ENCODE measurements at regions not wholly inside any gene's neighbourhood (a gene's known extent, or its start where the extent isn't known, plus 50 kb on each side); places are given as distances from the start of the nearest gene placed in this dataset.

- H3K9ac ChIP-seq (ENCODE audit: low read length) = no peak overlapping the region
- H3K9me2 ChIP-seq (ENCODE audit: insufficient read depth, low read length) = no peaks in the 10 kb centered on the region
- no peaks in the 10 kb centered on the region for H4K20me1 ChIP-seq (ENCODE audit: insufficient read depth)
- no peak overlapping the region for H2AFZ ChIP-seq (ENCODE audit: low read depth, low read length)
- H3K4me3 ChIP-seq (ENCODE audit: low read length) = no peak overlapping the region
- H3K36me3 ChIP-seq (ENCODE audit: insufficient read depth, low read length) = no peaks in the 10 kb centered on the region
- no peak overlapping the region for H3K4me2 ChIP-seq (ENCODE audit: low read length)
- H3K79me2 ChIP-seq (replicated peaks; ENCODE audit: insufficient read depth, low read length) = no peaks in the 10 kb centered on the region
- H3K27me3 ChIP-seq (ENCODE audit: insufficient read depth, low read depth, low read length) = no peaks in the 10 kb centered on the region
- TF ChIP-seq, protein P1, sequence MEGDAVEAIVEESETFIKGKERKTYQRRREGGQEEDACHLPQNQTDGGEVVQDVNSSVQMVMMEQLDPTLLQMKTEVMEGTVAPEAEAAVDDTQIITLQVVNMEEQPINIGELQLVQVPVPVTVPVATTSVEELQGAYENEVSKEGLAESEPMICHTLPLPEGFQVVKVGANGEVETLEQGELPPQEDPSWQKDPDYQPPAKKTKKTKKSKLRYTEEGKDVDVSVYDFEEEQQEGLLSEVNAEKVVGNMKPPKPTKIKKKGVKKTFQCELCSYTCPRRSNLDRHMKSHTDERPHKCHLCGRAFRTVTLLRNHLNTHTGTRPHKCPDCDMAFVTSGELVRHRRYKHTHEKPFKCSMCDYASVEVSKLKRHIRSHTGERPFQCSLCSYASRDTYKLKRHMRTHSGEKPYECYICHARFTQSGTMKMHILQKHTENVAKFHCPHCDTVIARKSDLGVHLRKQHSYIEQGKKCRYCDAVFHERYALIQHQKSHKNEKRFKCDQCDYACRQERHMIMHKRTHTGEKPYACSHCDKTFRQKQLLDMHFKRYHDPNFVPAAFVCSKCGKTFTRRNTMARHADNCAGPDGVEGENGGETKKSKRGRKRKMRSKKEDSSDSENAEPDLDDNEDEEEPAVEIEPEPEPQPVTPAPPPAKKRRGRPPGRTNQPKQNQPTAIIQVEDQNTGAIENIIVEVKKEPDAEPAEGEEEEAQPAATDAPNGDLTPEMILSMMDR (IDR thresholded peaks at IDR 0.05; ENCODE audit: poor library complexity, severe bottlenecking) = no peak
- TF ChIP-seq RAD21 (conservative IDR thresholded peaks at IDR 0.05) (no peak), TAF1 (IDR thresholded peaks at IDR 0.05; ENCODE audit: low read depth) (no peak), POLR2AphosphoS5 (IDR thresholded peaks at IDR 0.05) (no peak), MXI1 (conservative IDR thresholded peaks at IDR 0.05; ENCODE audit: poor library complexity, severe bottlenecking) (no peak), SMC3 (conservative IDR thresholded peaks at IDR 0.05; ENCODE audit: poor library complexity) (no peak), EZH2 (IDR thresholded peaks at IDR 0.05; ENCODE audit: borderline replicate concordance, insufficient read depth, low read length, poor library complexity, severe bottlenecking) (no peak), REST (IDR thresholded peaks at IDR 0.05; ENCODE audit: borderline replicate concordance) (no peak), EP300 (conservative IDR thresholded peaks at IDR 0.05; ENCODE audit: poor library complexity, severe bottlenecking) (no peak)
- H3F3A ChIP-seq (ENCODE audit: insufficient read depth, low read length, poor library complexity, severe bottlenecking) = no peaks in the 10 kb centered on the region
- no peaks in the 10 kb centered on the region for H3K9me3 ChIP-seq (ENCODE audit: low read length)
- no peak overlapping the region for H3K27ac ChIP-seq (ENCODE audit: low read length)
Observed at GRCh38 chr2:234139755-234140154, 89.3 kb downstream of the SPP2 start.

DNA sequence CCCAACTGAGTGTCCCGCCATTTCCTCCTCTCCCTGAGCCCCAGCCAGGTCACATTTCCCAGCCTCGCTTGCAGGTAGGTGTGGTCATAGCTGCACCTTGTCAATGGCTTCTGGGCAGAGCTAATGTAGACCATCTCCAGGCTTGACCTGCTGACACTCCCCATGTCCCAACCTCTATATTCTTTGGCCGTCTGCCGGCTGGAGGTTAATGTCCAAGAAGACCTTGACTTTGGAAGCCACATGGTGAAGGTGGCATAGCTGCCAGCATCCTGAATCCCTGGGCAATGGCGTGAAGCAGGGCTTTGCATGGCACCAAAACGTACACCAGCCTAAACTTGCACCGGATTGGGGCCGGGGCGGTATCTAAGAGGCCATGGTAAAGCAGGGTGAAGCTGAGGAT lies 88.3 kb downstream of the SPP2 start:
- Histone ChIP-seq H3F3A (ENCODE audit: insufficient read depth, low read length, poor library complexity, severe bottlenecking) (no peaks in the 10 kb centered on the region), H3K27ac (ENCODE audit: low read length) (no peak overlapping the region), H3K36me3 (ENCODE audit: insufficient read depth, low read length) (no peaks in the 10 kb centered on the region), H4K20me1 (ENCODE audit: insufficient read depth) (no peaks in the 10 kb centered on the region), H3K9ac (ENCODE audit: low read length) (no peak overlapping the region), H3K4me3 (ENCODE audit: low read length) (no peak overlapping the region), H3K4me2 (ENCODE audit: low read length) (no peak overlapping the region), H3K79me2 (replicated peaks; ENCODE audit: insufficient read depth, low read length) (no peaks in the 10 kb centered on the region), H2AFZ (ENCODE audit: low read depth, low read length) (no peak overlapping the region), H3K27me3 (ENCODE audit: insufficient read depth, low read depth, low read length) (no peaks in the 10 kb centered on the region), H3K9me2 (ENCODE audit: insufficient read depth, low read length) (no peaks in the 10 kb centered on the region), H3K9me3 (ENCODE audit: low read length) (no peaks in the 10 kb centered on the region)
- TF ChIP-seq EZH2 (IDR thresholded peaks at IDR 0.05; ENCODE audit: borderline replicate concordance, insufficient read depth, low read length, poor library complexity, severe bottlenecking) (no peak), EP300 (conservative IDR thresholded peaks at IDR 0.05; ENCODE audit: poor library complexity, severe bottlenecking) (no peak), SMC3 (conservative IDR thresholded peaks at IDR 0.05; ENCODE audit: poor library complexity) (no peak), TAF1 (IDR thresholded peaks at IDR 0.05; ENCODE audit: low read depth) (no peak), RAD21 (conservative IDR thresholded peaks at IDR 0.05) (no peak), REST (IDR thresholded peaks at IDR 0.05; ENCODE audit: borderline replicate concordance) (no peak), POLR2AphosphoS5 (IDR thresholded peaks at IDR 0.05) (no peak), MXI1 (conservative IDR thresholded peaks at IDR 0.05; ENCODE audit: poor library complexity, severe bottlenecking) (no peak)
- TF ChIP-seq, protein P1 (IDR thresholded peaks at IDR 0.05; ENCODE audit: poor library complexity, severe bottlenecking) = no peak
